ENCODE measurements at regions not wholly inside any gene's neighbourhood (a gene's known extent, or its start where the extent isn't known, plus 50 kb on each side); places are given as distances from the start of the nearest gene placed in this dataset.

- H3K27me3 Mint-ChIP-seq, result peaks cover 3% of the 10 kb centered on the region
- ChIA-PET CTCF (no interaction called here), POLR2A (no interaction called here)
- H3K4me3 Mint-ChIP-seq, result no peak overlapping the region
- no peak overlapping the region for H3K27ac Mint-ChIP-seq
- H3K36me3 Mint-ChIP-seq (ENCODE audit: low read depth), result no peaks in the 10 kb centered on the region
- no peaks in the 10 kb centered on the region for H3K4me1 Mint-ChIP-seq
- DNase-seq, result no peak
- no peaks in the 10 kb centered on the region for H3K9me3 Mint-ChIP-seq
These were observed 184.8 kb upstream of the ARHGAP20 start for GRCh38 chr11:110897035-110897434.

- H3K36me3 Mint-ChIP-seq (ENCODE audit: low read depth), result no peaks in the 10 kb centered on the region
- no peaks in the 10 kb centered on the region for H3K9me3 Mint-ChIP-seq
These were observed 184.1 kb upstream of the ARHGAP20 start for GRCh38 chr11:110896358-110896757.

GRCh38 chr11:110894224-110894623, 182.0 kb upstream of the ARHGAP20 start:
- peaks cover 1% of the 10 kb centered on the region for H3K27me3 Mint-ChIP-seq
- ChIA-PET POLR2A (no interaction called here), CTCF (no interaction called here)
- no peak overlapping the region for H3K4me3 Mint-ChIP-seq
- no peak overlapping the region for H3K27ac Mint-ChIP-seq
- no peaks in the 10 kb centered on the region for H3K4me1 Mint-ChIP-seq
- no peaks in the 10 kb centered on the region for H3K9me3 Mint-ChIP-seq
- DNase-seq, result no peak
- H3K36me3 Mint-ChIP-seq (ENCODE audit: low read depth), result no peaks in the 10 kb centered on the region

More at GRCh38 chr11:110896358-110896757, 184.1 kb upstream of the ARHGAP20 start:
- CTCF ChIA-PET, result no interaction called here
- no peak for DNase-seq
- Mint-ChIP-seq H3K27me3 (peaks cover 3% of the 10 kb centered on the region), H3K27ac (no peak overlapping the region), H3K4me1 (no peaks in the 10 kb centered on the region), H3K4me3 (no peak overlapping the region)
- POLR2A ChIA-PET, result no interaction called here

GRCh38 chr11:110892741-110893285, 180.6 kb upstream of the ARHGAP20 start:
- Mint-ChIP-seq H3K9me3 (no peaks in the 10 kb centered on the region), H3K36me3 (ENCODE audit: low read depth) (no peaks in the 10 kb centered on the region), H3K4me1 (no peaks in the 10 kb centered on the region), H3K4me3 (no peak overlapping the region), H3K27ac (no peak overlapping the region), H3K27me3 (peaks cover 1% of the 10 kb centered on the region)
- DNase-seq, result no peak
- POLR2A ChIA-PET, result no interaction called here
- CTCF ChIA-PET, result no interaction called here

GRCh38 chr11:110891411-110891810, 179.2 kb upstream of the ARHGAP20 start:
- Mint-ChIP-seq H3K4me3 (no peak overlapping the region), H3K27me3 (peaks cover 1% of the 10 kb centered on the region), H3K36me3 (ENCODE audit: low read depth) (no peaks in the 10 kb centered on the region), H3K9me3 (no peaks in the 10 kb centered on the region), H3K27ac (no peak overlapping the region), H3K4me1 (no peaks in the 10 kb centered on the region)
- CTCF ChIA-PET, result no interaction called here
- POLR2A ChIA-PET, result no interaction called here
- no peak for DNase-seq

- peaks cover 1% of the 10 kb centered on the region for H3K27me3 Mint-ChIP-seq
- no peak overlapping the region for H3K4me3 Mint-ChIP-seq
- H3K4me1 Mint-ChIP-seq, result no peaks in the 10 kb centered on the region
- POLR2A ChIA-PET, result no interaction called here
- CTCF ChIA-PET, result no interaction called here
- no peaks in the 10 kb centered on the region for H3K36me3 Mint-ChIP-seq (ENCODE audit: low read depth)
- no peak overlapping the region for H3K27ac Mint-ChIP-seq
- no peaks in the 10 kb centered on the region for H3K9me3 Mint-ChIP-seq
- DNase-seq, result no peak
These were observed 178.8 kb upstream of the ARHGAP20 start for GRCh38 chr11:110890995-110891394.

GRCh38 chr11:110886288-110886970, 174.2 kb upstream of the ARHGAP20 start:
- Mint-ChIP-seq H3K27ac (no peak overlapping the region), H3K27me3 (no peaks in the 10 kb centered on the region), H3K4me3 (no peak overlapping the region), H3K9me3 (no peaks in the 10 kb centered on the region), H3K4me1 (no peaks in the 10 kb centered on the region), H3K36me3 (ENCODE audit: low read depth) (no peaks in the 10 kb centered on the region)
- no peak for DNase-seq
- ChIA-PET CTCF (no interaction called here), POLR2A (no interaction called here)

GRCh38 chr11:110883256-110883655, 171.0 kb upstream of the ARHGAP20 start:
- no peak for DNase-seq
- no peaks in the 10 kb centered on the region for H3K36me3 Mint-ChIP-seq (ENCODE audit: low read depth)
- H3K9me3 Mint-ChIP-seq, result no peaks in the 10 kb centered on the region
- no peak overlapping the region for H3K4me3 Mint-ChIP-seq
- H3K27me3 Mint-ChIP-seq, result no peaks in the 10 kb centered on the region
- ChIA-PET POLR2A (no interaction called here), CTCF (no interaction called here)
- H3K27ac Mint-ChIP-seq, result no peak overlapping the region
- H3K4me1 Mint-ChIP-seq, result no peaks in the 10 kb centered on the region

GRCh38 chr11:110878513-110878912, 166.3 kb upstream of the ARHGAP20 start:
- Mint-ChIP-seq H3K27ac (no peak overlapping the region), H3K9me3 (no peaks in the 10 kb centered on the region), H3K4me1 (no peaks in the 10 kb centered on the region), H3K36me3 (ENCODE audit: low read depth) (no peaks in the 10 kb centered on the region), H3K4me3 (no peak overlapping the region), H3K27me3 (no peaks in the 10 kb centered on the region)
- ChIA-PET CTCF (no interaction called here), POLR2A (no interaction called here)
- no peak for DNase-seq

GRCh38 chr11:110874437-110875030, 162.3 kb upstream of the ARHGAP20 start:
- H3K36me3 Mint-ChIP-seq (ENCODE audit: low read depth), result no peaks in the 10 kb centered on the region
- H3K9me3 Mint-ChIP-seq, result no peaks in the 10 kb centered on the region
- CTCF ChIA-PET, result no interaction called here
- H3K4me1 Mint-ChIP-seq, result no peaks in the 10 kb centered on the region
- H3K27me3 Mint-ChIP-seq, result peaks cover 2% of the 10 kb centered on the region
- DNase-seq, result no peak
- POLR2A ChIA-PET, result no interaction called here
- H3K4me3 Mint-ChIP-seq, result no peak overlapping the region
- no peak overlapping the region for H3K27ac Mint-ChIP-seq

GRCh38 chr11:110873975-110874374, 161.7 kb upstream of the ARHGAP20 start:
- no peaks in the 10 kb centered on the region for H3K4me1 Mint-ChIP-seq
- H3K9me3 Mint-ChIP-seq, result no peaks in the 10 kb centered on the region
- H3K27me3 Mint-ChIP-seq, result peaks cover 2% of the 10 kb centered on the region
- no peaks in the 10 kb centered on the region for H3K36me3 Mint-ChIP-seq (ENCODE audit: low read depth)
- DNase-seq, result no peak
- CTCF ChIA-PET, result no interaction called here
- H3K4me3 Mint-ChIP-seq, result no peak overlapping the region
- POLR2A ChIA-PET, result no interaction called here
- no peak overlapping the region for H3K27ac Mint-ChIP-seq

- CTCF ChIA-PET, result no interaction called here
- POLR2A ChIA-PET, result no interaction called here
- no peak for DNase-seq
- no peak overlapping the region for H3K27ac Mint-ChIP-seq
- H3K36me3 Mint-ChIP-seq (ENCODE audit: low read depth), result no peaks in the 10 kb centered on the region
- no peak overlapping the region for H3K4me3 Mint-ChIP-seq
- no peaks in the 10 kb centered on the region for H3K9me3 Mint-ChIP-seq
- no peaks in the 10 kb centered on the region for H3K4me1 Mint-ChIP-seq
- H3K27me3 Mint-ChIP-seq, result peaks cover 4% of the 10 kb centered on the region
These were observed 158.7 kb upstream of the ARHGAP20 start for GRCh38 chr11:110870816-110871522.

- Mint-ChIP-seq H3K27ac (no peak overlapping the region), H3K27me3 (peaks cover 4% of the 10 kb centered on the region), H3K36me3 (ENCODE audit: low read depth) (no peaks in the 10 kb centered on the region), H3K9me3 (no peaks in the 10 kb centered on the region), H3K4me3 (no peak overlapping the region), H3K4me1 (no peaks in the 10 kb centered on the region)
- ChIA-PET CTCF (interaction anchor here (0.6 kb wide), 1 partner anchor 351 kb away, joined by 3 read pairs; no protein-coding TSS in a partner anchor), POLR2A (no interaction called here)
- no peak for DNase-seq
These were observed 155.7 kb upstream of the ARHGAP20 start for GRCh38 chr11:110867951-110868350.

GRCh38 chr11:110866081-110866480, 153.8 kb upstream of the ARHGAP20 start:
- ChIA-PET CTCF (no interaction called here), POLR2A (no interaction called here)
- Mint-ChIP-seq H3K27ac (no peak overlapping the region), H3K27me3 (peaks cover 4% of the 10 kb centered on the region), H3K36me3 (ENCODE audit: low read depth) (no peaks in the 10 kb centered on the region), H3K4me1 (no peaks in the 10 kb centered on the region), H3K9me3 (no peaks in the 10 kb centered on the region), H3K4me3 (no peak overlapping the region)
- no peak for DNase-seq

All from activated CD4-positive, alpha-beta memory T cell treated with anti-CD3 and anti-CD28 coated beads, Interleukin-2, amount 10 ng/mL, durations not matched to agents 7 days and 5 days (primary cell).